ENCODE measurements at regions not wholly inside any gene's neighbourhood (a gene's known extent, or its start where the extent isn't known, plus 50 kb on each side); places are given as distances from the start of the nearest gene placed in this dataset.

GRCh38 chr15:29522373-29523276, 253.0 kb upstream of the NSMCE3 start:
- TF ChIP-seq, protein P1, sequence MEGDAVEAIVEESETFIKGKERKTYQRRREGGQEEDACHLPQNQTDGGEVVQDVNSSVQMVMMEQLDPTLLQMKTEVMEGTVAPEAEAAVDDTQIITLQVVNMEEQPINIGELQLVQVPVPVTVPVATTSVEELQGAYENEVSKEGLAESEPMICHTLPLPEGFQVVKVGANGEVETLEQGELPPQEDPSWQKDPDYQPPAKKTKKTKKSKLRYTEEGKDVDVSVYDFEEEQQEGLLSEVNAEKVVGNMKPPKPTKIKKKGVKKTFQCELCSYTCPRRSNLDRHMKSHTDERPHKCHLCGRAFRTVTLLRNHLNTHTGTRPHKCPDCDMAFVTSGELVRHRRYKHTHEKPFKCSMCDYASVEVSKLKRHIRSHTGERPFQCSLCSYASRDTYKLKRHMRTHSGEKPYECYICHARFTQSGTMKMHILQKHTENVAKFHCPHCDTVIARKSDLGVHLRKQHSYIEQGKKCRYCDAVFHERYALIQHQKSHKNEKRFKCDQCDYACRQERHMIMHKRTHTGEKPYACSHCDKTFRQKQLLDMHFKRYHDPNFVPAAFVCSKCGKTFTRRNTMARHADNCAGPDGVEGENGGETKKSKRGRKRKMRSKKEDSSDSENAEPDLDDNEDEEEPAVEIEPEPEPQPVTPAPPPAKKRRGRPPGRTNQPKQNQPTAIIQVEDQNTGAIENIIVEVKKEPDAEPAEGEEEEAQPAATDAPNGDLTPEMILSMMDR (IDR thresholded peaks at IDR 0.05; ENCODE audit: borderline replicate concordance, extremely low read depth, low read length, poor library complexity, severe bottlenecking): no peak
- no peak for TF ChIP-seq EZH2 (IDR thresholded peaks at IDR 0.05; ENCODE audit: borderline replicate concordance, low read depth, low read length, severe bottlenecking)
